Mucosa of rectum (tissue), 2 donors: ENCODE measurements at regions not wholly inside any gene's neighbourhood (a gene's known extent, or its start where the extent isn't known, plus 50 kb on each side); places are given as distances from the start of the nearest gene placed in this dataset.

Source experiments
- H3K27ac ChIP-seq, 2 donors: one replicate each; pipeline ENCODE4 v1.7.0; 2013; ENCODE audit warnings: inconsistent platforms in 2 of 2, low read depth in 2 of 2, low read length in 2 of 2
- H3K27me3 ChIP-seq, 2 donors: one replicate each; pipeline ENCODE4 v1.7.0; 2013; ENCODE audit warnings: low read length in 2 of 2; ENCODE audit not compliant: control insufficient read depth in 2 of 2, insufficient read depth in 2 of 2
- H3K36me3 ChIP-seq, 2 donors: one replicate each; pipeline ENCODE4 v1.7.0; 2013; ENCODE audit warnings: low read length in 2 of 2; ENCODE audit not compliant: control insufficient read depth in 2 of 2, insufficient read depth in 2 of 2
- H3K4me1 ChIP-seq, 2 donors: one replicate each; pipeline ENCODE4 v1.7.0; 2013; ENCODE audit warnings: low read length in 2 of 2, mild to moderate bottlenecking in 1 of 2; ENCODE audit not compliant: control insufficient read depth in 2 of 2, insufficient read depth in 2 of 2
- H3K4me3 ChIP-seq, 2 donors: one replicate each; pipeline ENCODE4 v1.7.0; 2013; ENCODE audit warnings: low read length in 2 of 2
- H3K9ac ChIP-seq, 2 donors: one replicate each; pipeline ENCODE4 v1.7.0; 2013; ENCODE audit warnings: low read length in 2 of 2, low read depth in 1 of 2, mild to moderate bottlenecking in 1 of 2
- H3K9me3 ChIP-seq, 2 donors: one replicate each; pipeline ENCODE4 v1.7.0; 2013; ENCODE audit warnings: low read length in 2 of 2; ENCODE audit not compliant: control insufficient read depth in 2 of 2
- donor health status: healthy.
- donor health status: Normal muscosa, but diverticular disease.

GRCh38 chr10:131770946-131771633 is 129.7 kb upstream of the PPP2R2D start:
- no peaks in the 10 kb centered on the region for H3K4me1 ChIP-seq
- no peak overlapping the region for H3K4me3 ChIP-seq
- no peaks in the 10 kb centered on the region for H3K9me3 ChIP-seq
- H3K27me3 ChIP-seq = no peaks in the 10 kb centered on the region
- H3K9ac ChIP-seq = no peak overlapping the region
- no peaks in the 10 kb centered on the region for H3K36me3 ChIP-seq
- no peak overlapping the region for H3K27ac ChIP-seq

GRCh38 chr10:131771634-131772358 is 129.0 kb upstream of the PPP2R2D start:
- no peaks in the 10 kb centered on the region for H3K36me3 ChIP-seq
- peaks cover 0 to 5% of the 10 kb centered on the region in 2 donors for H3K9me3 ChIP-seq
- no peak overlapping the region for H3K27ac ChIP-seq
- H3K27me3 ChIP-seq = no peaks in the 10 kb centered on the region
- H3K4me1 ChIP-seq = no peaks in the 10 kb centered on the region
- H3K4me3 ChIP-seq = no peak overlapping the region
- H3K9ac ChIP-seq = no peak overlapping the region

- Histone ChIP-seq H3K4me3 (no peak overlapping the region), H3K9me3 (peaks cover 0 to 6% of the 10 kb centered on the region in 2 donors), H3K4me1 (no peaks in the 10 kb centered on the region), H3K9ac (no peak overlapping the region), H3K36me3 (no peaks in the 10 kb centered on the region), H3K27me3 (no peaks in the 10 kb centered on the region), H3K27ac (no peak overlapping the region)
Measured at GRCh38 chr10:131772441-131772840, 128.4 kb upstream of the PPP2R2D start.

- Histone ChIP-seq H3K27me3 (no peaks in the 10 kb centered on the region), H3K9ac (no peak overlapping the region), H3K36me3 (no peaks in the 10 kb centered on the region), H3K4me1 (no peaks in the 10 kb centered on the region), H3K4me3 (no peak overlapping the region), H3K9me3 (peaks cover 0 to 11% of the 10 kb centered on the region in 2 donors), H3K27ac (no peak overlapping the region)
Measured at GRCh38 chr10:131773370-131774343, 127.2 kb upstream of the PPP2R2D start.

GRCh38 chr10:131774681-131775085 is 126.1 kb upstream of the PPP2R2D start:
- H3K36me3 ChIP-seq = no peaks in the 10 kb centered on the region
- no peaks in the 10 kb centered on the region for H3K4me1 ChIP-seq
- no peak overlapping the region for H3K4me3 ChIP-seq
- peaks cover 0 to 11% of the 10 kb centered on the region in 2 donors for H3K9me3 ChIP-seq
- no peaks in the 10 kb centered on the region for H3K27me3 ChIP-seq
- H3K27ac ChIP-seq = no peak overlapping the region
- H3K9ac ChIP-seq = no peak overlapping the region

- no peak overlapping the region for H3K9ac ChIP-seq
Measured at GRCh38 chr10:131775433-131775832, 125.4 kb upstream of the PPP2R2D start.

GRCh38 chr10:131775833-131776232 is 125.0 kb upstream of the PPP2R2D start:
- Histone ChIP-seq H3K9ac (no peak overlapping the region), H3K27ac (no peak overlapping the region), H3K36me3 (no peaks in the 10 kb centered on the region), H3K9me3 (peaks cover 0 to 11% of the 10 kb centered on the region in 2 donors), H3K4me3 (no peak overlapping the region), H3K4me1 (no peaks in the 10 kb centered on the region), H3K27me3 (no peaks in the 10 kb centered on the region)

More at GRCh38 chr10:131775433-131775832, 125.4 kb upstream of the PPP2R2D start:
- H3K9me3 ChIP-seq = peaks cover 0 to 11% of the 10 kb centered on the region in 2 donors
- H3K36me3 ChIP-seq = no peaks in the 10 kb centered on the region
- H3K27ac ChIP-seq = no peak overlapping the region
- H3K4me1 ChIP-seq = no peaks in the 10 kb centered on the region
- no peaks in the 10 kb centered on the region for H3K27me3 ChIP-seq
- H3K4me3 ChIP-seq = no peak overlapping the region

- Histone ChIP-seq H3K9me3 (peaks cover 0 to 11% of the 10 kb centered on the region in 2 donors), H3K4me1 (no peaks in the 10 kb centered on the region), H3K9ac (no peak overlapping the region), H3K4me3 (no peak overlapping the region), H3K36me3 (no peaks in the 10 kb centered on the region), H3K27ac (no peak overlapping the region), H3K27me3 (no peaks in the 10 kb centered on the region)
Measured at GRCh38 chr10:131776496-131776895, 124.3 kb upstream of the PPP2R2D start.

GRCh38 chr10:131777162-131777561 is 123.6 kb upstream of the PPP2R2D start:
- Histone ChIP-seq H3K9ac (no peak overlapping the region), H3K27ac (no peak overlapping the region), H3K36me3 (no peaks in the 10 kb centered on the region), H3K4me3 (no peak overlapping the region), H3K27me3 (no peaks in the 10 kb centered on the region), H3K4me1 (no peaks in the 10 kb centered on the region), H3K9me3 (peaks cover 0 to 11% of the 10 kb centered on the region in 2 donors)
